ENCODE measurements at regions not wholly inside any gene's neighbourhood (a gene's known extent, or its start where the extent isn't known, plus 50 kb on each side); places are given as distances from the start of the nearest gene placed in this dataset.

DNA sequence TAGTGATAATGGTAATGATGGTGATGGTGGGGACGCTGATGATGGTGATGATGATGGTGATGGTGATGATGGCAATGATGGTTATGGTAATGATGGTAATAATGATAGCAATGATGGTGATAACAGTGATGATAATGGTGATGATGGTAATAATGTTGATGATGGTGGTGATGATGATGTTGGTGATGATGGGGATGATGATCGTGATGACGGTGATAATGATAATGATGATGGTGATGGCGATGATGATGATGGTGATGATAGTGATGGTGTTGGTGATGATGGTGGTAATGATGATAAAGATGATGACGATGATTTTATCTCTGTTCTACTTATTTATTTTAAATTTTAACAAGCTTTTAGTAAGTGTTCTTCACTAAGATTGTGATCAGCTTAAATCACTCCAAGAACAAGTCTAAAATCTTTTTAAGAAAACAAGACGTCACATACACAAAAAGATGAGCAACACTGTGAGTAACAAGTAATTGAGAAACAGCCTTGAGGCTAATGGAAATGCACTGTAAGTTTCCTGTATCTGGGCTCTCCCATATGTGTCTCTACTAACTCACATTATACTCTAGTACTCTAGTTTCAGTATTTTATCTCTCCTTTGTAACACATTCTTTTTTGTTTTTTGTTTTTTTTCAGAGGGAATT, 480.2 kb upstream of the PRKX start:
- Histone ChIP-seq H3K9me3 (no peaks in the 10 kb centered on the region), H3K4me2 (no peak overlapping the region), H3K27ac (no peak overlapping the region), H3K4me1 (no peaks in the 10 kb centered on the region), H3K4me3 (no peak overlapping the region)
- ChIA-PET CTCF (no interaction called here), POLR2A (no interaction called here)
- no peak for DNase-seq (ENCODE audit: low read depth in 1 of 2, low spot score in 1 of 2)
- no peak for TF ChIP-seq SMC3 (IDR thresholded peaks at IDR 0.05)
- TF ChIP-seq FOSL2 (IDR thresholded peaks at IDR 0.05) = no peak
- no peak for TF ChIP-seq FOSL2 (CRISPR knock-in tag; IDR thresholded peaks at IDR 0.05)
- TF ChIP-seq BHLHE40 (IDR thresholded peaks at IDR 0.05; ENCODE audit: low read depth, low read length) = no peak
- TF ChIP-seq, protein P1, sequence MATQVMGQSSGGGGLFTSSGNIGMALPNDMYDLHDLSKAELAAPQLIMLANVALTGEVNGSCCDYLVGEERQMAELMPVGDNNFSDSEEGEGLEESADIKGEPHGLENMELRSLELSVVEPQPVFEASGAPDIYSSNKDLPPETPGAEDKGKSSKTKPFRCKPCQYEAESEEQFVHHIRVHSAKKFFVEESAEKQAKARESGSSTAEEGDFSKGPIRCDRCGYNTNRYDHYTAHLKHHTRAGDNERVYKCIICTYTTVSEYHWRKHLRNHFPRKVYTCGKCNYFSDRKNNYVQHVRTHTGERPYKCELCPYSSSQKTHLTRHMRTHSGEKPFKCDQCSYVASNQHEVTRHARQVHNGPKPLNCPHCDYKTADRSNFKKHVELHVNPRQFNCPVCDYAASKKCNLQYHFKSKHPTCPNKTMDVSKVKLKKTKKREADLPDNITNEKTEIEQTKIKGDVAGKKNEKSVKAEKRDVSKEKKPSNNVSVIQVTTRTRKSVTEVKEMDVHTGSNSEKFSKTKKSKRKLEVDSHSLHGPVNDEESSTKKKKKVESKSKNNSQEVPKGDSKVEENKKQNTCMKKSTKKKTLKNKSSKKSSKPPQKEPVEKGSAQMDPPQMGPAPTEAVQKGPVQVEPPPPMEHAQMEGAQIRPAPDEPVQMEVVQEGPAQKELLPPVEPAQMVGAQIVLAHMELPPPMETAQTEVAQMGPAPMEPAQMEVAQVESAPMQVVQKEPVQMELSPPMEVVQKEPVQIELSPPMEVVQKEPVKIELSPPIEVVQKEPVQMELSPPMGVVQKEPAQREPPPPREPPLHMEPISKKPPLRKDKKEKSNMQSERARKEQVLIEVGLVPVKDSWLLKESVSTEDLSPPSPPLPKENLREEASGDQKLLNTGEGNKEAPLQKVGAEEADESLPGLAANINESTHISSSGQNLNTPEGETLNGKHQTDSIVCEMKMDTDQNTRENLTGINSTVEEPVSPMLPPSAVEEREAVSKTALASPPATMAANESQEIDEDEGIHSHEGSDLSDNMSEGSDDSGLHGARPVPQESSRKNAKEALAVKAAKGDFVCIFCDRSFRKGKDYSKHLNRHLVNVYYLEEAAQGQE (IDR thresholded peaks at IDR 0.05) = no peak
- TF ChIP-seq HOXB13 (CRISPR knock-in tag; IDR thresholded peaks at IDR 0.05; ENCODE audit: low read depth) = no peak
- TF ChIP-seq FOSB (CRISPR knock-in tag; IDR thresholded peaks at IDR 0.05) = no peak
- TF ChIP-seq, protein P2, sequence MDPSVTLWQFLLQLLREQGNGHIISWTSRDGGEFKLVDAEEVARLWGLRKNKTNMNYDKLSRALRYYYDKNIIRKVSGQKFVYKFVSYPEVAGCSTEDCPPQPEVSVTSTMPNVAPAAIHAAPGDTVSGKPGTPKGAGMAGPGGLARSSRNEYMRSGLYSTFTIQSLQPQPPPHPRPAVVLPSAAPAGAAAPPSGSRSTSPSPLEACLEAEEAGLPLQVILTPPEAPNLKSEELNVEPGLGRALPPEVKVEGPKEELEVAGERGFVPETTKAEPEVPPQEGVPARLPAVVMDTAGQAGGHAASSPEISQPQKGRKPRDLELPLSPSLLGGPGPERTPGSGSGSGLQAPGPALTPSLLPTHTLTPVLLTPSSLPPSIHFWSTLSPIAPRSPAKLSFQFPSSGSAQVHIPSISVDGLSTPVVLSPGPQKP (IDR thresholded peaks at IDR 0.05; ENCODE audit: low read depth, low read length) = no peak
- no peak for TF ChIP-seq RNF2 (IDR thresholded peaks at IDR 0.05; ENCODE audit: borderline replicate concordance, low read depth)
- TF ChIP-seq, protein P3, sequence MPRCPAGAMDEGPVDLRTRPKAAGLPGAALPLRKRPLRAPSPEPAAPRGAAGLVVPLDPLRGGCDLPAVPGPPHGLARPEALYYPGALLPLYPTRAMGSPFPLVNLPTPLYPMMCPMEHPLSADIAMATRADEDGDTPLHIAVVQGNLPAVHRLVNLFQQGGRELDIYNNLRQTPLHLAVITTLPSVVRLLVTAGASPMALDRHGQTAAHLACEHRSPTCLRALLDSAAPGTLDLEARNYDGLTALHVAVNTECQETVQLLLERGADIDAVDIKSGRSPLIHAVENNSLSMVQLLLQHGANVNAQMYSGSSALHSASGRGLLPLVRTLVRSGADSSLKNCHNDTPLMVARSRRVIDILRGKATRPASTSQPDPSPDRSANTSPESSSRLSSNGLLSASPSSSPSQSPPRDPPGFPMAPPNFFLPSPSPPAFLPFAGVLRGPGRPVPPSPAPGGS (IDR thresholded peaks at IDR 0.05) = no peak
- TF ChIP-seq RCOR1 (IDR thresholded peaks at IDR 0.05; ENCODE audit: low read depth, low read length) = no peak
- no peak for TF ChIP-seq HEYL (CRISPR knock-in tag; IDR thresholded peaks at IDR 0.05)
- no peak for TF ChIP-seq FOXS1 (CRISPR knock-in tag; IDR thresholded peaks at IDR 0.05)
- TF ChIP-seq ESRRA (IDR thresholded peaks at IDR 0.05; ENCODE audit: borderline replicate concordance, low read length) = no peak
- no peak for TF ChIP-seq JUNB (IDR thresholded peaks at IDR 0.05)
- no peak for TF ChIP-seq NPAS2 (CRISPR knock-in tag; IDR thresholded peaks at IDR 0.05; ENCODE audit: borderline replicate concordance)
- TF ChIP-seq GATA3 (IDR thresholded peaks at IDR 0.05; ENCODE audit: borderline replicate concordance) = no peak
- no peak for TF ChIP-seq NR3C1 (IDR thresholded peaks at IDR 0.05)
- TF ChIP-seq, protein P4, sequence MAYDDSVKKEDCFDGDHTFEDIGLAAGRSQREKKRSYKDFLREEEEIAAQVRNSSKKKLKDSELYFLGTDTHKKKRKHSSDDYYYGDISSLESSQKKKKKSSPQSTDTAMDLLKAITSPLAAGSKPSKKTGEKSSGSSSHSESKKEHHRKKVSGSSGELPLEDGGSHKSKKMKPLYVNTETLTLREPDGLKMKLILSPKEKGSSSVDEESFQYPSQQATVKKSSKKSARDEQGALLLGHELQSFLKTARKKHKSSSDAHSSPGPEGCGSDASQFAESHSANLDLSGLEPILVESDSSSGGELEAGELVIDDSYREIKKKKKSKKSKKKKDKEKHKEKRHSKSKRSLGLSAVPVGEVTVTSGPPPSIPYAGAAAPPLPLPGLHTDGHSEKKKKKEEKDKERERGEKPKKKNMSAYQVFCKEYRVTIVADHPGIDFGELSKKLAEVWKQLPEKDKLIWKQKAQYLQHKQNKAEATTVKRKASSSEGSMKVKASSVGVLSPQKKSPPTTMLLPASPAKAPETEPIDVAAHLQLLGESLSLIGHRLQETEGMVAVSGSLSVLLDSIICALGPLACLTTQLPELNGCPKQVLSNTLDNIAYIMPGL (CRISPR knock-in tag; IDR thresholded peaks at IDR 0.05; ENCODE audit: borderline replicate concordance) = no peak
- no peak for ATAC-seq
- FAIRE-seq = peak; percentile 32
- 25% methylated on average over 6 of the region's 6 CpGs for WGBS (ENCODE audit: missing lambda C conversion rate)

DNA sequence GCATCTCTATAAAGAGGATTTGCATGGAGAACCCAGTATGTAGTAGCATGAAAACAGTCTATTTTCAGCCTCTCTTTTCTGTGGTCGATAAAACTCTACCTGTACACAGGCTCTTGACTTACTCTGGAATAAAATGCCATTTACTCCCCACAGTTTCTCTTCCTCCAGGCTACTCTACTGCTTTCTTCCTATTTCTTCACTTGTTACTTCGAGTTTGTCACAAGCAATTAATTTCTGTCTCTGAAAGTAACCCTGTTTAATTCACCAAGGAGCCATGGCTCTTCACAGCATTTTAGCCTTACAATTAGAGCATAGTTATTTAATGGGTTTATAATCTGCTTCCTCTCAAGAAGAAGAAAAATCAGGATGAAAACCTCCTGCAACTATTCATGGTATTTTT, 472.9 kb upstream of the PRKX start:
- CTCF ChIA-PET = no interaction called here
- 0% methylated on average over 2 of the region's 2 CpGs for WGBS (ENCODE audit: missing lambda C conversion rate)

More for the DNA sequence above, 472.9 kb upstream of the PRKX start:
- Histone ChIP-seq H3K4me2 (no peak overlapping the region), H3K4me1 (no peaks in the 10 kb centered on the region), H3K9me3 (no peaks in the 10 kb centered on the region), H3K4me3 (no peak overlapping the region), H3K27ac (no peak overlapping the region)
- ATAC-seq (no peak), FAIRE-seq (no peak), DNase-seq (ENCODE audit: low read depth in 1 of 2, low spot score in 1 of 2) (no peak)
- POLR2A ChIA-PET = no interaction called here
- TF ChIP-seq MAFK (IDR thresholded peaks at IDR 0.05; ENCODE audit: partially characterized antibody) (no peak), ZC3H11A (IDR thresholded peaks at IDR 0.05) (no peak), MAZ (IDR thresholded peaks at IDR 0.05; ENCODE audit: borderline replicate concordance, low read depth, low read length) (no peak), FOSB (CRISPR knock-in tag; IDR thresholded peaks at IDR 0.05) (no peak), CHD2 (IDR thresholded peaks at IDR 0.05; ENCODE audit: low read length, partially characterized antibody) (no peak), TFCP2L1 (CRISPR knock-in tag; IDR thresholded peaks at IDR 0.05) (no peak), MYC (IDR thresholded peaks at IDR 0.05; ENCODE audit: borderline replicate concordance, low read length) (no peak), EP300 (IDR thresholded peaks at IDR 0.05) (no peak)
- TF ChIP-seq, protein P5, sequence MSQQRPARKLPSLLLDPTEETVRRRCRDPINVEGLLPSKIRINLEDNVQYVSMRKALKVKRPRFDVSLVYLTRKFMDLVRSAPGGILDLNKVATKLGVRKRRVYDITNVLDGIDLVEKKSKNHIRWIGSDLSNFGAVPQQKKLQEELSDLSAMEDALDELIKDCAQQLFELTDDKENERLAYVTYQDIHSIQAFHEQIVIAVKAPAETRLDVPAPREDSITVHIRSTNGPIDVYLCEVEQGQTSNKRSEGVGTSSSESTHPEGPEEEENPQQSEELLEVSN (IDR thresholded peaks at IDR 0.05; ENCODE audit: borderline replicate concordance, low read depth) = no peak

Measured in A549 (cell line).